ENCODE measurements at regions not wholly inside any gene's neighbourhood (a gene's known extent, or its start where the extent isn't known, plus 50 kb on each side); places are given as distances from the start of the nearest gene placed in this dataset.

- TF ChIP-seq CTCF (conservative IDR thresholded peaks at IDR 0.05; ENCODE audit: low read depth, low read length), result peak; percentile 68
- no peak for TF ChIP-seq EZH2 (IDR thresholded peaks at IDR 0.05; ENCODE audit: low read length, unreplicated experiment)
- TF ChIP-seq EZH2phosphoT487 (IDR thresholded peaks at IDR 0.05; ENCODE audit: borderline replicate concordance, low read length), result no peak
Measured at GRCh38 chr11:28529540-28530410, 421.6 kb downstream of the METTL15 start.
